Astrocyte of the spinal cord (primary cell): ENCODE measurements at regions not wholly inside any gene's neighbourhood (a gene's known extent, or its start where the extent isn't known, plus 50 kb on each side); places are given as distances from the start of the nearest gene placed in this dataset.

Source experiments
- DNase-seq: peaks from one replicate; pipeline ENCODE4 v3.0.0; 2011; ENCODE audit warnings: low read depth, low spot score
- H3K4me3 ChIP-seq: 2 replicates; pipeline ENCODE4 v1.5.1; 2011; ENCODE audit warnings: low read depth, mild to moderate bottlenecking, low read length, moderate library complexity
- CTCF ChIP-seq: IDR thresholded peaks from 2 replicates; pipeline ENCODE4 v1.5.1; 2012; ENCODE audit warnings: low read depth, mild to moderate bottlenecking, low read length, inconsistent platforms
- in situ Hi-C: cut with HindIII; loops from 2 replicates; pipeline ENCODE4 v1.10.0; 2017; ENCODE audit warnings: low sequenced_read_pairs

DNA sequence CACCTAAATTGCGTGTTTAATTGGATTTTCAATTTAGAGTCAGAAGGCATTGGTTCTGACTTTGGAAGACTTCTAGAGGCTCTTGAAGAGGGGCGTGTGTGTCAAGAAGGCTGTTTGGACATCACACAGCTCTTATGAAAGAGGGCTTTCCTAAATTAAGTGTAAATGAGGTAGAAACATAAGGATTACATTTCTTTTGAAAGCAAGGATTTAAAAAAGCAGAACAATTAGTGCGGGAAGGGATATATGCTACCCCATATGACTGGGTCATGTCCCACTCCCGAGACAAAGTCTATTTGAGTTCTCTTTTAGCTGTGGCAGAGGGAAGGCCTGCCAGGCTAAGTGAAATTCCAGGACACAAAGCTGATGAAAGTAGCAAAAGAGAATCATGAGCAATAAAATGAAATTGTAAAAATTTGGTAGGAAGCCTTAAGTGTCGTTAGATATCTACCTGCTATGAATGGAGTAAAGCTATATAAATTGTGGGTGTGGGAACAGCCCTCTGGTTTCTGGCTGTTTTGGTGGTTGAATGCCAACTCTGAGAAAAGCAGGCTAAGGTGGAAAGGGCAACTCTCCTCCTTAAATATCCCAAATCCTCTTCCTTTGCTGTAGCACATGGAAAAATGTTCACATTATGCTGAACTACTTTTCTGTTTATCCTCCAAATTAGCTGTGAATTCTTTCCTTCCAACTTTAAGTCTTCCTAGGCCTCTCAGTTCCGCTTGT lies 100.6 kb upstream of the TSC22D2 start:
- DNase-seq, result no peak
- no peak overlapping the region for H3K4me3 ChIP-seq
- TF ChIP-seq CTCF, result no peak
- in situ Hi-C loops, result no loop called here

- DNase-seq, result no peak
- no peak for TF ChIP-seq CTCF
- H3K4me3 ChIP-seq, result no peak overlapping the region
- in situ Hi-C loops, result no loop called here
Measured at GRCh38 chr3:150306906-150307305, 101.2 kb upstream of the TSC22D2 start.

GRCh38 chr3:150306083-150306482 lies 102.0 kb upstream of the TSC22D2 start:
- no peak for TF ChIP-seq CTCF
- no peak for DNase-seq
- H3K4me3 ChIP-seq, result no peak overlapping the region
- in situ Hi-C loops, result no loop called here

DNA sequence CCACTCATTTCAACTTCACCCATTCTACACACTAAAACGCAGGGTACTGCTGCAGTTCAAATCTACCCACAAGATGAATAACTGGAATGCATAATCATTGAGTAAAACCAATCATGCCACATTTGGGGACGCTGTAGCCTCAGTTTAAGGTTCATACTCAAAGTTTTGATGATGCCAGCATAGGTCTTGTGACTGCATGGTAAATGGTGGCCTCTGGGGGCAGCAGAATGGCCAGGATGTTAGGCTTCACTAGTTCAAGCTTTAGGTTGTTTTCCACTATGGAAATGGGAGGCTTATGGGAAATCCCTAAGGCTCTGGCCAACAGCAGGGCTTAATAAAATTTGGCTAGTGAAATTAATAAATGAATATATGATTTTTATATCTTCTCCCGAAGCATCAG lies 104.3 kb upstream of the TSC22D2 start:
- in situ Hi-C loops, result no loop called here
- no peak overlapping the region for H3K4me3 ChIP-seq
- TF ChIP-seq CTCF, result peak; percentile 36
- DNase-seq, result no peak

GRCh38 chr3:150302246-150302645 lies 105.9 kb upstream of the TSC22D2 start:
- in situ Hi-C loops, result no loop called here
- no peak for TF ChIP-seq CTCF
- H3K4me3 ChIP-seq, result no peak overlapping the region
- DNase-seq, result no peak

DNA sequence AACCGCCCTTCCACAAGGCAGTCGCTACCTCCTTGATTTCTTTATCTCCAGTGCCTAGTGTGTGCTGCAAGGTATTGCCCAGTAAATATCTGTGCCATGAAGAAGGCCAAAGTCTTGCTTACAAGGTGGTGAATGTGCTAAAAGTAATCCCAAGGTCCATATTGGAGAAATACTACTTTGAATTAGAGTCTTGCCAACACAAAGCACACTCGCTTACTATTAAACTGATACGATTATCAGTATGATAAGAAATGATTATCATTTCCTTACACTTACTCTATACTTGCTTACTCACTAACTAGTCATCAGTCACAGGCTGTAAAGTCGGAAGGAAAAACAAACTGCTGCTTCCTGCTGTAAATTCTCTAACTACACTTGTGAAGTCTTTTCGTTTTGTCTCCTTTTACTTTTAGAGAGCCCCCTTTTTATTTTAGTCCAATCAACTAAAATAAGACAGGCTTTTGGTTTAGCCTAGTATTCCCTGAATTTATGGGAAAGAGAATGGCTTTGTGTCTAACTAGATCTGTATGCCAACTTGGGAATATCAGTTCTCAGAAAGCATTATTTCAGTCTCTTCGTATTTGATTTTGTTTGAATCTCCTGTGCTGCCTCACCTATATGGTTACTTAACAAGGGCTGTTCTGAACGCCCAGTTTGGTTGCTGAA lies 107.1 kb upstream of the TSC22D2 start:
- H3K4me3 ChIP-seq, result no peak overlapping the region
- no peak for TF ChIP-seq CTCF

More for the DNA sequence above, 107.1 kb upstream of the TSC22D2 start:
- no peak for DNase-seq
- in situ Hi-C loops, result no loop called here
